ENCODE measurements at regions not wholly inside any gene's neighbourhood (a gene's known extent, or its start where the extent isn't known, plus 50 kb on each side); places are given as distances from the start of the nearest gene placed in this dataset.

DNA sequence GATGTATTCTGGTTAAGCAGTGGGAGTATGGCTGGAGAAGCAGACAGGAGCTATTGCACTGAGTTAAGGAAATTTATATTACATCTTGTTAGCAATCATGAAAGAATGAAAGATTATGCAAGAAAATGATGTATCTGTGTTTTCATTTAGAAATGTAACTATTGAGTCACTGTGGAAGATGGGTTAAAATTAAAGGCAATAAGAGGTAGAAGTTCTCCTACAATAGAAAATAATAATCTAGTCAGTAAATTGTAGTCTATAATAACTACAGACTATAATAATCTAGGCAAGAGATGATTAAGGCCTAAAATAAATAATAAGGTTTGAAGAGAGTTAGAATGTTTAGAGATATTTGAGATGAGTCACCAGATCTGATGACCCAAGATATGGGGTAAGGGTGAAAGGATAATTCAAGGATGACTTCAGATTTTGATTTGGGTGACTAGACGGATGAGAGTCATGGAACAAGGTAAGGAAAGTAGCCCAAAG lies 371.9 kb upstream of the KCNH7 start:
- ATAC-seq (no peak), DNase-seq (no peak)
- H3K9me3 ChIP-seq (ENCODE audit: control insufficient read depth, low read length, poor library complexity, severe bottlenecking): no peaks in the 10 kb centered on the region
- H3K4me1 Mint-ChIP-seq: no peaks in the 10 kb centered on the region
- H3K27me3 Mint-ChIP-seq: no peaks in the 10 kb centered on the region
- no peak overlapping the region for H3K27ac Mint-ChIP-seq
- no peak overlapping the region for H3K4me3 Mint-ChIP-seq
- no peaks in the 10 kb centered on the region for H3K36me3 Mint-ChIP-seq (ENCODE audit: low read depth)

DNA sequence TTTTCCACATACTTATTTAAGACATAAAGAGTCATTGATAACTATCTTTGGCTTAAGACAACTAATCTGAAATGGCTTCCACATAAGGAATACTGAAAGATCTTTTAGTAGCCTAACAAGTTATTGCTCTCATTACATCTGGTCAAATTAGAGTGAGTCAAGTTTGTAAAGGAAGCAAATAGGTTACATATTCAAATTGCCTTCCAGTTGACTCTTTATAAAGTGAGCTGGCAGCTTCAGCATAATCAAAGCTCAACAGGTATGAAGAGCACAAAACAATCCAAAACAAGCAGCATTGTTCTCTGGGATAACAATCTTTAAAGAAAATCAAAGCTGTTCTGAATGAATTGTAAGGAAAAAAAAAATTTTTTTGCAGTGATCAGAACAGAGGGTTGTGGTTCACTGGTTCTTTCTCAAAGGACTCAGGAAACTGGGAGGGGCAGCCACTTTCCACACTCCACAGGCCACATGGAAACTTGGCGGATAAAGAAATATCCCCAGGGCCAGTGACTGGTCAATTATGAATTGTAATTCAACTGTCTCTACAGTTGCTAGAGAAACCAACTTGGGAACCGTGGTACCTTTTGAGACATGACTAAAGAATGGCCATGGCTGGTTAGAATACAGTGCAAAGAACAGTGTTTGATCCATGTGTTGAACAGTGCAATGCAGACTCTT lies 369.3 kb upstream of the KCNH7 start:
- Mint-ChIP-seq H3K36me3 (ENCODE audit: low read depth) (no peaks in the 10 kb centered on the region), H3K27me3 (no peaks in the 10 kb centered on the region), H3K27ac (no peak overlapping the region), H3K4me3 (no peak overlapping the region), H3K4me1 (no peaks in the 10 kb centered on the region)
- H3K9me3 ChIP-seq (ENCODE audit: control insufficient read depth, low read length, poor library complexity, severe bottlenecking): no peaks in the 10 kb centered on the region
- ATAC-seq: no peak
- DNase-seq: no peak

GRCh38 chr2:163205589-163206254 lies 367.2 kb upstream of the KCNH7 start:
- no peak for ATAC-seq
- no peaks in the 10 kb centered on the region for H3K4me1 Mint-ChIP-seq
- no peak overlapping the region for H3K4me3 Mint-ChIP-seq
- H3K9me3 ChIP-seq (ENCODE audit: control insufficient read depth, low read length, poor library complexity, severe bottlenecking): no peaks in the 10 kb centered on the region
- no peak overlapping the region for H3K27ac Mint-ChIP-seq
- no peaks in the 10 kb centered on the region for H3K27me3 Mint-ChIP-seq
- H3K36me3 Mint-ChIP-seq (ENCODE audit: low read depth): no peaks in the 10 kb centered on the region
- no peak for DNase-seq

DNA sequence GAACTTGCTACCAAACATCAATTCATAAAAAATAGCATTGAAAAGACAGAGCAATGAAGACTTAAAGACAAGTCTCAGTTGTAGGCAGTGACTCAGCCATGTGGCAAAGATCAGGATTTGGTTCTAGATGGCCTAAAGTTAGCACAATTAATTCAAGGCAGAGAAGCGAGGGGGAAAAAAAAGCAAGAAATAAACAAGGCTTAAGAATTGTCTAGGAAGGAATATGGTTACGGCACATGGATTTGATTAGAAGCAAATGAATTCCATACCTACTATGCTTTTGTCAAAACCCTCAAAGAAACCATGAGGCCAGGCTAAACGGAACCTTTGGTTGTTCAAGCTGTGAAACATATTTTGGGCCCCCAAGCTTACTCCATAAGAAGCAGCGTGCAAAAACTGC lies 362.2 kb upstream of the KCNH7 start:
- ATAC-seq (no peak), DNase-seq (no peak)
- Mint-ChIP-seq H3K27me3 (no peaks in the 10 kb centered on the region), H3K36me3 (ENCODE audit: low read depth) (no peaks in the 10 kb centered on the region), H3K4me3 (no peak overlapping the region), H3K27ac (no peak overlapping the region), H3K4me1 (no peaks in the 10 kb centered on the region)
- no peaks in the 10 kb centered on the region for H3K9me3 ChIP-seq (ENCODE audit: control insufficient read depth, low read length, poor library complexity, severe bottlenecking)

- ATAC-seq (no peak), DNase-seq (no peak)
- Mint-ChIP-seq H3K27me3 (no peaks in the 10 kb centered on the region), H3K27ac (no peak overlapping the region), H3K36me3 (ENCODE audit: low read depth) (no peaks in the 10 kb centered on the region), H3K4me1 (no peaks in the 10 kb centered on the region), H3K4me3 (no peak overlapping the region)
- H3K9me3 ChIP-seq (ENCODE audit: control insufficient read depth, low read length, poor library complexity, severe bottlenecking): no peaks in the 10 kb centered on the region
These were observed 360.4 kb upstream of the KCNH7 start for GRCh38 chr2:163198972-163199371.

DNA sequence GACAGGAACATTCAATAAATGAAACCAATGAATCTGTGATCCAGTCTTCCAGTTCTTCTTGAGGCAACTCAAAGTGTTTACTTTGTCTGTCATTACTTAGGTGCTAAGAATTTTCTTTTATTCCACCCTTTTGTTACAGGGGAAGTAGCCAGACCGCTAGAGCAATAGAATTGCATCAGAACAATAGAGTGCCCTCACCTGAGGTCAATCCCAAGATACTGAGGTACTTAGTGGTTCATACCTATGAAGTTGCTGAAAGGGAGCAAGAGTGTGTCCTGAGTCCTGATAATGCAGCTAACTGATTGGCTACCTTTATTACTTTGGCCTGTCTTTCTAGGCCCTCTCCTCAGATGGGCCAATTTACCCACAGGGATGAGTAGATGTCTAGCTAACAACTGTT lies 359.4 kb upstream of the KCNH7 start:
- Mint-ChIP-seq H3K4me1 (no peaks in the 10 kb centered on the region), H3K4me3 (no peak overlapping the region), H3K36me3 (ENCODE audit: low read depth) (no peaks in the 10 kb centered on the region), H3K27ac (no peak overlapping the region), H3K27me3 (no peaks in the 10 kb centered on the region)
- DNase-seq (no peak), ATAC-seq (no peak)
- no peaks in the 10 kb centered on the region for H3K9me3 ChIP-seq (ENCODE audit: control insufficient read depth, low read length, poor library complexity, severe bottlenecking)

DNA sequence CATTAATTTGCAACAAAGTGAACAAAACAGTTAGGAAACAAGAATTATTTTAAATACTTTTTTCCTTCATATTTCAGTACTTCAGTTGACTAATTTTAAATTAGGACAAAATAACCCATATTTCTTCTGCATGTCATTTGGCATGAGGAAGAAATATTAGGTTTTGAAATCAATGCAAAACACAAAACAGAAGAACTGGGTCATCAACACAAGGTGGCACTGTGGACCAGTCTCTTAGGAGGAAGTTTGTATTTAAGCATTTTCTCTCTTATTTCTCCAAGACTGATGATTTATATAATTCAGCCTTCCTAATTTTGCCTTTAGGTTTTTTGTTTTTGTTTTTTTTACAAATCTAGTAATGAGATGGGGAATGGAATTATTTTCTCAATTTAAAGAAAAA lies 352.8 kb upstream of the KCNH7 start:
- no peaks in the 10 kb centered on the region for H3K4me1 Mint-ChIP-seq
- no peaks in the 10 kb centered on the region for H3K36me3 Mint-ChIP-seq (ENCODE audit: low read depth)
- ATAC-seq (no peak), DNase-seq (no peak)
- no peaks in the 10 kb centered on the region for H3K27me3 Mint-ChIP-seq
- H3K9me3 ChIP-seq (ENCODE audit: control insufficient read depth, low read length, poor library complexity, severe bottlenecking): no peaks in the 10 kb centered on the region
- no peak overlapping the region for H3K4me3 Mint-ChIP-seq
- no peak overlapping the region for H3K27ac Mint-ChIP-seq

DNA sequence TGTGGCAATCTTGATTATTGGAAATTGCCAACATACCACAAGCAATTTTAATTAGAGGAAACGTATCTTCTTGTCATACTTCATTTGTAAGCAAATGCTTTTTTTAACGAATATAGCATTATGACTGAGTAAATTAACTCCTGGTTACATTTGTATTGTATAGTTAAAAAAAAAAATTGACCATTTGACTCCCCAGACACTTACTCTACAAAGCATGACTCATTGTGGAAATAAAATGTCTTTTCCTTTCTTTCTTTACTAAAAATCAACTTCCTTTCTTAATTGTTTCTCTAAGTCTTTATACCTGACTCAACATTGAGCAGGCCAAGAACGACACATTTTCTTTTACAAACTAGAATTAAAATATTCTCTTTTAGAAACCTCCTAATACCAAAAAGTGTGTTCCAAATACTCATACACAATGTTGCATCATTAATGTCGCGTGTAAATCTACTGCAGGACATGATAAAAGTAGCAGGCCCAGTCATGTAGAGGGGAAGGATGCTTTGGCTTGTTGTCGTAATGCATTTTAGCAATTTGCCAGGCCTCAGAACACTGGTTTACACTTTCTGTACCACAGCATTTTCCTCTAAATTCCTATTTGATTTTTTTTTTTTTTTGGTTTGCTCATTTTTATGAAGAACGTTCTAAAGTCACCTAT lies 349.6 kb upstream of the KCNH7 start:
- Mint-ChIP-seq H3K4me3 (no peak overlapping the region), H3K27me3 (no peaks in the 10 kb centered on the region), H3K4me1 (no peaks in the 10 kb centered on the region), H3K27ac (no peak overlapping the region), H3K36me3 (ENCODE audit: low read depth) (no peaks in the 10 kb centered on the region)
- H3K9me3 ChIP-seq (ENCODE audit: control insufficient read depth, low read length, poor library complexity, severe bottlenecking): no peaks in the 10 kb centered on the region
- DNase-seq (no peak), ATAC-seq (no peak)

DNA sequence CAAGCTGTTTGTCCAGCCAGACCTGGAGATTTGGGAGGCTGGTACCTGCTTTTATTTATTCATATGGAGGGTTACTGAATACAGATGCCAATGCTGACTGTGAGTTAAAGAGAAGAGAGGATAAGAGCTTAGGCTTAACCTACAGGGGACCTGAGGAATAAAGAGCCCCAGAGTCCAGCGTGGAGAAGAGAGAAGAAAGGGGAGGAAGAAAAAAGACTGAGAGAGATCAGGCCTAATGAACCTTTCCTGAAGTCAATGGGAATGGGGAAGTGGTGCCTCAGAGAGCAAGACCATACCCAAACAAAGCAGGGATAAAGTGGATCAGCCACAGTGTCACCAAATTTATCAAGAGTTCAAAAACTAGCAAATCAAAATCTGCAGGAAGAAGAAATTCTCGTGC lies 348.6 kb upstream of the KCNH7 start:
- DNase-seq (no peak), ATAC-seq (no peak)
- no peaks in the 10 kb centered on the region for H3K4me1 Mint-ChIP-seq
- H3K9me3 ChIP-seq (ENCODE audit: control insufficient read depth, low read length, poor library complexity, severe bottlenecking): no peaks in the 10 kb centered on the region
- H3K36me3 Mint-ChIP-seq (ENCODE audit: low read depth): no peaks in the 10 kb centered on the region
- H3K27ac Mint-ChIP-seq: no peak overlapping the region
- H3K27me3 Mint-ChIP-seq: no peaks in the 10 kb centered on the region
- no peak overlapping the region for H3K4me3 Mint-ChIP-seq

GRCh38 chr2:163185160-163185559 lies 346.6 kb upstream of the KCNH7 start:
- no peak overlapping the region for H3K4me3 Mint-ChIP-seq
- no peaks in the 10 kb centered on the region for H3K36me3 Mint-ChIP-seq (ENCODE audit: low read depth)
- no peaks in the 10 kb centered on the region for H3K27me3 Mint-ChIP-seq
- no peaks in the 10 kb centered on the region for H3K9me3 ChIP-seq (ENCODE audit: control insufficient read depth, low read length, poor library complexity, severe bottlenecking)
- H3K27ac Mint-ChIP-seq: no peak overlapping the region
- no peaks in the 10 kb centered on the region for H3K4me1 Mint-ChIP-seq
- DNase-seq: no peak
- ATAC-seq: no peak

DNA sequence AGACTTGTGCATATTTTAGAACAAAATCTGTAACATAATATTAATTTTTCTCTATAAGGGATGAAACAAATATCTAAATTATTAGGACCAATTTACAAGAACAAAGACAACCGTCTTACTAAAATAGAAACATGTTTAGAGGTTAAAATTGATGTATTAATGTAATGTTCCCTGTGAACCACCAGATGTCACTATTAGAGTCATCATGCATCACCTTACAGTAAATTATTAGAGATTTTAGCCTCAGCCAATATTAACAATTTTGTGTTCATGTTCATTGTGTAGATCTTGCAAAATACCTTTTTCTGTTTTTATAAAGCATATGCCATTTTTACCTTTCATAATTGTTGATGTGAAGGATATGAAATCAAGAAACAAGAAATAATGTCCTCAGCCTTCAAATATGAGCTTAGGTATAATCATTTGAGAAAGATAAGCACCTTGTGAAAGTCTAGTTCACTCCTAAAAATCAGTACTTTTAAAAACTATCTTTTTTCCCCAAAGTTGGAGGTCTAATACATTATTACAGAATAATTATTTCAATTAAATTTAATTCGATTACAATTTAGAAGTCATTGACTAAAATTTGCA lies 344.3 kb upstream of the KCNH7 start:
- DNase-seq (no peak), ATAC-seq (no peak)
- Mint-ChIP-seq H3K36me3 (ENCODE audit: low read depth) (no peaks in the 10 kb centered on the region), H3K4me3 (no peak overlapping the region), H3K27me3 (no peaks in the 10 kb centered on the region), H3K4me1 (no peaks in the 10 kb centered on the region), H3K27ac (no peak overlapping the region)
- H3K9me3 ChIP-seq (ENCODE audit: control insufficient read depth, low read length, poor library complexity, severe bottlenecking): no peaks in the 10 kb centered on the region

GRCh38 chr2:163177592-163177991 lies 339.0 kb upstream of the KCNH7 start:
- no peaks in the 10 kb centered on the region for H3K9me3 ChIP-seq (ENCODE audit: control insufficient read depth, low read length, poor library complexity, severe bottlenecking)
- no peak overlapping the region for H3K4me3 Mint-ChIP-seq
- no peak for ATAC-seq
- DNase-seq: no peak
- no peaks in the 10 kb centered on the region for H3K27me3 Mint-ChIP-seq
- H3K27ac Mint-ChIP-seq: no peak overlapping the region
- no peaks in the 10 kb centered on the region for H3K4me1 Mint-ChIP-seq
- H3K36me3 Mint-ChIP-seq (ENCODE audit: low read depth): no peaks in the 10 kb centered on the region

- Mint-ChIP-seq H3K36me3 (ENCODE audit: low read depth) (no peaks in the 10 kb centered on the region), H3K4me3 (no peak overlapping the region), H3K27me3 (no peaks in the 10 kb centered on the region), H3K4me1 (no peaks in the 10 kb centered on the region), H3K27ac (no peak overlapping the region)
- no peak for DNase-seq
- ATAC-seq: no peak
- no peaks in the 10 kb centered on the region for H3K9me3 ChIP-seq (ENCODE audit: control insufficient read depth, low read length, poor library complexity, severe bottlenecking)
These were observed 336.7 kb upstream of the KCNH7 start for GRCh38 chr2:163175294-163175693.

All from T-helper 17 cell (primary cell).